ENCODE measurements at regions not wholly inside any gene's neighbourhood (a gene's known extent, or its start where the extent isn't known, plus 50 kb on each side); places are given as distances from the start of the nearest gene placed in this dataset.

GRCh38 chr18:46262856-46263255, 158.7 kb downstream of the HAUS1 start:
- Histone ChIP-seq H3K27me3 (ENCODE audit: control insufficient read depth in 1 of 2, insufficient read depth in 2 of 2, low read length in 2 of 2) (no peaks in the 10 kb centered on the region), H3K27ac (ENCODE audit: low read depth in 1 of 2, low read length in 2 of 2) (no peak overlapping the region), H3K4me1 (ENCODE audit: insufficient read depth, low read length) (peaks cover 12% of the 10 kb centered on the region), H3K36me3 (ENCODE audit: insufficient read depth, low read length) (peaks cover 38% of the 10 kb centered on the region), H3K4me3 (ENCODE audit: low read length) (no peak overlapping the region), H3K9me3 (ENCODE audit: control insufficient read depth in 1 of 2, insufficient read depth in 1 of 2, low read length in 2 of 2) (no peaks in the 10 kb centered on the region)
- no peak for TF ChIP-seq CTCF (IDR thresholded peaks at IDR 0.05)
- intact Hi-C loops (cut with DNase I, micrococcal nuclease) = no loop called here
- ChIA-PET CTCF (no interaction called here), POLR2A (no interaction called here)
- no peak for DNase-seq
- no peaks in the 10 kb centered on the region for H3K27me3 Mint-ChIP-seq
- H3K36me3 Mint-ChIP-seq (ENCODE audit: low read depth) = peaks cover 78% of the 10 kb centered on the region
- peak overlapping the region; percentile 27 for H3K27ac Mint-ChIP-seq
- no peak overlapping the region for H3K4me3 Mint-ChIP-seq
- H3K9me3 Mint-ChIP-seq = no peaks in the 10 kb centered on the region
- H3K4me1 Mint-ChIP-seq (ENCODE audit: low read depth) = peaks cover 39% of the 10 kb centered on the region
- ATAC-seq (ENCODE audit: poor library complexity) = no peak

DNA sequence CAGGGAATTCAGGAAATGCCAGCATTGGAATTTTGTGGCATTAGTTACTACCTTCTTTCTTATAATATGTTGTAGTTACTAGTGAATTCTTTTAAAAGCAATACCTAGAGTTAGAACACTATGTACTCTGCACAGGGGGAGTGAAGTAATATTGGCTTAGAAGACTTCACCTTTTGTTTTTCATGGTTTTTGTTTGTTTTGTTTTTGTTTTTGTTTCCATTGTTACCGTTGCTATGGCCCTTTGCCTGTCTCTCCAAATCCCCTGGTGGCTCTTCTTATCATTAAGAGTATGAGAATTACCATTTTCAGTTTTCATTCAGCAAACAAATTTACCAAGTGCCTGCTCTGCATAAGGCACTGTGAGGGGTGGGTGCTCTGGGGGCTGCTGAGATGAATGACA, 160.1 kb downstream of the HAUS1 start:
- ATAC-seq (ENCODE audit: poor library complexity) (peak; percentile 76), DNase-seq (peak in 3 of 14 experiments; percentile 40 to 61 (median 52))
- Mint-ChIP-seq H3K4me3 (no peak overlapping the region), H3K27me3 (no peaks in the 10 kb centered on the region), H3K36me3 (ENCODE audit: low read depth) (peaks cover 88% of the 10 kb centered on the region), H3K27ac (peak overlapping the region; percentile 54), H3K9me3 (no peaks in the 10 kb centered on the region), H3K4me1 (ENCODE audit: low read depth) (peaks cover 39% of the 10 kb centered on the region)
- H3K9me3 ChIP-seq (ENCODE audit: control insufficient read depth in 1 of 2, insufficient read depth in 1 of 2, low read length in 2 of 2) = no peaks in the 10 kb centered on the region
- no peak overlapping the region for H3K4me3 ChIP-seq (ENCODE audit: low read length)
- peaks cover 46% of the 10 kb centered on the region for H3K36me3 ChIP-seq (ENCODE audit: insufficient read depth, low read length)
- H3K4me1 ChIP-seq (ENCODE audit: insufficient read depth, low read length) = peaks cover 12% of the 10 kb centered on the region
- no peak for TF ChIP-seq CTCF (IDR thresholded peaks at IDR 0.05)
- ChIA-PET CTCF (interaction anchor here (1.2 to 1.5 kb wide), 2 partner anchors 25 to 91 kb away, joined by 4 to 5 read pairs; a partner anchor contains a TSS), POLR2A (no interaction called here)
- intact Hi-C loops (cut with DNase I, micrococcal nuclease) = no loop called here
- no peak overlapping the region for H3K27ac ChIP-seq (ENCODE audit: low read depth in 1 of 2, low read length in 2 of 2)
- H3K27me3 ChIP-seq (ENCODE audit: control insufficient read depth in 1 of 2, insufficient read depth in 2 of 2, low read length in 2 of 2) = no peaks in the 10 kb centered on the region

DNA sequence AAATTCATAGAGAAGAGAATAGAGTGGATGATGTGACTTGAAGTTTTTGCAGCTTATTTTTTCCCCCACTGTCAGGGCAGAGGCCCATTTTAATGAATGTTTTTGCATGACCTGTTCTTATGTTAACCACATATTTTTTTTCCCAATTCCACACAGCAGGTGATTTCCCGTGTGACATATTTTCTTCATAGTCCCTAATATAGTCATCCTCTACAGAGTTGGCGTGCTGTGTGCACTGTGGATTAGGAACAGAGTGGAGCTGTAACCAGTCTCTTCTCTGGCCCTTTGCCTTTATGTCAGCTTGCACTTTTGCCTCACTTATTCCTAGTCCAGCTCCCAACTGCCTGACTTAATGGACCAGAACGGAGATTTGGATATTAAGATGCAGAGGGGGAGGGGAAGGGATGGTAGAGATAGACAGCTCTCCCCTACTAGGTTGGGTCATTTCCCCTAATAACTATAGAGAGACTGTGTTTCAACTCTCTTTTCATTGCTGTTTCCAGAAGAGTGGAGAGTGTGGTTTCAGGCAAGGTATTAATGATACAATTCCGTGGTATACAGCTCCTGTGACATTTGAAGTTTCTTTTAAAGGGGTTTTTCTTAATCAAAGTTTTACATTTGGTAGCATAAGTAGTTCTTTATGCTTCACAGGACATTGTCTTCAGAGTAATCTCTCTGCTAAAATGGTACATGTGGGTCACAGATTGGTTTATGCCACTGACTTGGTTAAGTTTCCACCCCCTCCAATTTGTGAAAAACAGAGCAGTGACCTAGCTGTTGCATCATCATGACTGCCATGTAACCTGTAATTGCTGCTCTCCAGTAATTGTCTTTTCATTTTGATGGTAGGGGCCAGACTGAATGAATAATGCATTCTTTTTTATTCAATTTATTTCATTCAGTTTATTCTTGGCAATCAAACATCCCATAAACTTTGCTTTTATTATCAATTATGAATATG, 161.3 kb downstream of the HAUS1 start:
- CTCF ChIA-PET = interaction anchor here (1.0 to 1.2 kb wide), 2 partner anchors 15 to 26 kb away, joined by 3 to 4 read pairs; no protein-coding TSS in a partner anchor
- Mint-ChIP-seq H3K4me1 (ENCODE audit: low read depth) (peaks cover 28% of the 10 kb centered on the region), H3K4me3 (no peak overlapping the region), H3K9me3 (no peaks in the 10 kb centered on the region), H3K27ac (no peak overlapping the region), H3K36me3 (ENCODE audit: low read depth) (peaks cover 86% of the 10 kb centered on the region), H3K27me3 (no peaks in the 10 kb centered on the region)
- peaks cover 46% of the 10 kb centered on the region for H3K36me3 ChIP-seq (ENCODE audit: insufficient read depth, low read length)
- no peaks in the 10 kb centered on the region for H3K27me3 ChIP-seq (ENCODE audit: control insufficient read depth in 1 of 2, insufficient read depth in 2 of 2, low read length in 2 of 2)
- peaks cover 12% of the 10 kb centered on the region for H3K4me1 ChIP-seq (ENCODE audit: insufficient read depth, low read length)
- H3K27ac ChIP-seq (ENCODE audit: low read depth in 1 of 2, low read length in 2 of 2) = no peak overlapping the region
- ATAC-seq (ENCODE audit: poor library complexity) = no peak
- H3K9me3 ChIP-seq (ENCODE audit: control insufficient read depth in 1 of 2, insufficient read depth in 1 of 2, low read length in 2 of 2) = no peaks in the 10 kb centered on the region
- no peak for TF ChIP-seq CTCF (IDR thresholded peaks at IDR 0.05)
- POLR2A ChIA-PET = no interaction called here
- no peak overlapping the region for H3K4me3 ChIP-seq (ENCODE audit: low read length)
- no peak for DNase-seq
- intact Hi-C loops (cut with DNase I, micrococcal nuclease) = no loop called here

Measured in CD4-positive, alpha-beta T cell (primary cell).